GM21390 (cell line): ENCODE measurements at regions not wholly inside any gene's neighbourhood (a gene's known extent, or its start where the extent isn't known, plus 50 kb on each side); places are given as distances from the start of the nearest gene placed in this dataset.

Experiments used
- ATAC-seq: cut with Tn5 transposase; IDR thresholded peaks from one replicate; pipeline ENCODE4 v1.9.1; 2021; ENCODE audit not compliant: unreplicated experiment

- ATAC-seq, result no peak
Measured at GRCh38 chr3:104646196-104646595, 720.5 kb upstream of the ALCAM start.

GRCh38 chr3:104648823-104649222 is 717.9 kb upstream of the ALCAM start:
- no peak for ATAC-seq

- no peak for ATAC-seq
Measured at GRCh38 chr3:104669083-104669482, 697.6 kb upstream of the ALCAM start.

GRCh38 chr3:104672331-104672730 is 694.4 kb upstream of the ALCAM start:
- no peak for ATAC-seq

- ATAC-seq, result no peak
Measured at GRCh38 chr3:104673981-104674380, 692.7 kb upstream of the ALCAM start.

- ATAC-seq, result no peak
Measured at GRCh38 chr3:104676241-104676640, 690.5 kb upstream of the ALCAM start.

GRCh38 chr3:104677932-104678331 is 688.8 kb upstream of the ALCAM start:
- ATAC-seq, result no peak

- no peak for ATAC-seq
Measured at GRCh38 chr3:104685492-104685891, 681.2 kb upstream of the ALCAM start.

- no peak for ATAC-seq
Measured at GRCh38 chr3:104687362-104687761, 679.3 kb upstream of the ALCAM start.

GRCh38 chr3:104696470-104696869 is 670.2 kb upstream of the ALCAM start:
- no peak for ATAC-seq

GRCh38 chr3:104711406-104711805 is 655.3 kb upstream of the ALCAM start:
- ATAC-seq, result no peak

GRCh38 chr3:104715972-104716371 is 650.7 kb upstream of the ALCAM start:
- ATAC-seq, result no peak

GRCh38 chr3:104717828-104718196 is 648.9 kb upstream of the ALCAM start:
- peak; percentile 36 for ATAC-seq

GRCh38 chr3:104723000-104723399 is 643.7 kb upstream of the ALCAM start:
- ATAC-seq, result no peak

- ATAC-seq, result no peak
Measured at GRCh38 chr3:104731074-104731473, 635.6 kb upstream of the ALCAM start.

- ATAC-seq, result no peak
Measured at GRCh38 chr3:104734627-104735026, 632.1 kb upstream of the ALCAM start.

- no peak for ATAC-seq
Measured at GRCh38 chr3:104735691-104736090, 631.0 kb upstream of the ALCAM start.

GRCh38 chr3:104738271-104738670 is 628.4 kb upstream of the ALCAM start:
- ATAC-seq, result no peak

- ATAC-seq, result no peak
Measured at GRCh38 chr3:104740874-104741379, 625.8 kb upstream of the ALCAM start.

GRCh38 chr3:104742044-104742443 is 624.7 kb upstream of the ALCAM start:
- no peak for ATAC-seq

- ATAC-seq, result no peak
Measured at GRCh38 chr3:104745313-104745712, 621.4 kb upstream of the ALCAM start.

GRCh38 chr3:104746056-104746455 is 620.7 kb upstream of the ALCAM start:
- ATAC-seq, result no peak

- ATAC-seq, result no peak
Measured at GRCh38 chr3:104750581-104750980, 616.1 kb upstream of the ALCAM start.

GRCh38 chr3:104755791-104756190 is 610.9 kb upstream of the ALCAM start:
- ATAC-seq, result no peak
